C4-2B (cell line): ENCODE measurements at regions not wholly inside any gene's neighbourhood (a gene's known extent, or its start where the extent isn't known, plus 50 kb on each side); places are given as distances from the start of the nearest gene placed in this dataset.
A peak's percentile ranks its signal among the peaks of the same experiment; 100 is the strongest.

Experiments
- H3K27ac ChIP-seq: fragments of 450-650 bp; 2 replicates; pipeline ENCODE4 v1.5.1; 2017
- ZFX ChIP-seq: fragments of 450-650 bp; IDR thresholded peaks from 2 replicates; pipeline ENCODE4 v1.6.1; 2017
- TF ChIP-seq, protein P1 (sequence below): fragments of 450-650 bp; conservative IDR thresholded peaks from 2 replicates; pipeline ENCODE4 v1.5.1; 2017; ENCODE audit warnings: mild to moderate bottlenecking

DNA sequence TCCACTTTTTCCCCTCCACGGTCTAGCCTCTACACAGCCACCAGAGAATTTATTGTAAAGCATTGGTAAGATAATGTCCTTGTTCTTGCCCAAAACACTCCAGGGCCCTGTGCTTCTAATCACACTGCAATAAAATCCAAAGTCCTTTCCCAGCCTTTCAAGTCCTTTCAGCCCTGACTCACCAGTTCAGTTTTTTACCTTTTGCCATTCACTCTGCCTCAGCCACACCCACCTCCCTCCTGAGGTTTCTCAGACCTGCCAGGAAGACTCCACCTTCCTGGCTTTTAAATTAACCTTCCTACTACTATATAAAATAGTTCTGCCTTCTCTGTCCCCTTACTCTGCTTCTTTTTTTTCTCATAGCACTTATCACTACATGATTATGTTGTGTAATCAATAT lies 91.0 kb upstream of the ARHGAP32 start:
- no peak for TF ChIP-seq ZFX
- TF ChIP-seq, protein P1, sequence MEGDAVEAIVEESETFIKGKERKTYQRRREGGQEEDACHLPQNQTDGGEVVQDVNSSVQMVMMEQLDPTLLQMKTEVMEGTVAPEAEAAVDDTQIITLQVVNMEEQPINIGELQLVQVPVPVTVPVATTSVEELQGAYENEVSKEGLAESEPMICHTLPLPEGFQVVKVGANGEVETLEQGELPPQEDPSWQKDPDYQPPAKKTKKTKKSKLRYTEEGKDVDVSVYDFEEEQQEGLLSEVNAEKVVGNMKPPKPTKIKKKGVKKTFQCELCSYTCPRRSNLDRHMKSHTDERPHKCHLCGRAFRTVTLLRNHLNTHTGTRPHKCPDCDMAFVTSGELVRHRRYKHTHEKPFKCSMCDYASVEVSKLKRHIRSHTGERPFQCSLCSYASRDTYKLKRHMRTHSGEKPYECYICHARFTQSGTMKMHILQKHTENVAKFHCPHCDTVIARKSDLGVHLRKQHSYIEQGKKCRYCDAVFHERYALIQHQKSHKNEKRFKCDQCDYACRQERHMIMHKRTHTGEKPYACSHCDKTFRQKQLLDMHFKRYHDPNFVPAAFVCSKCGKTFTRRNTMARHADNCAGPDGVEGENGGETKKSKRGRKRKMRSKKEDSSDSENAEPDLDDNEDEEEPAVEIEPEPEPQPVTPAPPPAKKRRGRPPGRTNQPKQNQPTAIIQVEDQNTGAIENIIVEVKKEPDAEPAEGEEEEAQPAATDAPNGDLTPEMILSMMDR, result no peak
- H3K27ac ChIP-seq, result no peak overlapping the region

DNA sequence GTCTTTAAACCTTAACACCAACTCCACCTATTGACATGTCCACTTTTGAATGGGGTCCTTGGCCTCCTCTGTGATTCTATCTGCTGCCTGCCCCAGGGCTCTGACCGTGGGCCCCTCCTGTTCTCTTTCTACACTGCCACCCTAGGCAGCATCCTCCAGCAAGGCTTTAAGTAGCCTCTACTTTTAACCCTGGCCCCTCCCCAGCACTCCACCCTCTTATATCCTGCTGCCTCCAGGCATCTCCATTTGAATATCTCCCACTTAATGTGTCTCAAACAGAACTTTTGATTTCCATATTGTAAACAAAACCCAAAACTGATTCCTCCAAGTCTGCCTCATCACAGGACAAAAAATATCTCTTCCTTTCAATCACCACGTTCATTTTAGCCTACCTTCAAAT lies 90.5 kb upstream of the ARHGAP32 start:
- no peak for TF ChIP-seq ZFX
- TF ChIP-seq, protein P1, result no peak
- no peak overlapping the region for H3K27ac ChIP-seq

DNA sequence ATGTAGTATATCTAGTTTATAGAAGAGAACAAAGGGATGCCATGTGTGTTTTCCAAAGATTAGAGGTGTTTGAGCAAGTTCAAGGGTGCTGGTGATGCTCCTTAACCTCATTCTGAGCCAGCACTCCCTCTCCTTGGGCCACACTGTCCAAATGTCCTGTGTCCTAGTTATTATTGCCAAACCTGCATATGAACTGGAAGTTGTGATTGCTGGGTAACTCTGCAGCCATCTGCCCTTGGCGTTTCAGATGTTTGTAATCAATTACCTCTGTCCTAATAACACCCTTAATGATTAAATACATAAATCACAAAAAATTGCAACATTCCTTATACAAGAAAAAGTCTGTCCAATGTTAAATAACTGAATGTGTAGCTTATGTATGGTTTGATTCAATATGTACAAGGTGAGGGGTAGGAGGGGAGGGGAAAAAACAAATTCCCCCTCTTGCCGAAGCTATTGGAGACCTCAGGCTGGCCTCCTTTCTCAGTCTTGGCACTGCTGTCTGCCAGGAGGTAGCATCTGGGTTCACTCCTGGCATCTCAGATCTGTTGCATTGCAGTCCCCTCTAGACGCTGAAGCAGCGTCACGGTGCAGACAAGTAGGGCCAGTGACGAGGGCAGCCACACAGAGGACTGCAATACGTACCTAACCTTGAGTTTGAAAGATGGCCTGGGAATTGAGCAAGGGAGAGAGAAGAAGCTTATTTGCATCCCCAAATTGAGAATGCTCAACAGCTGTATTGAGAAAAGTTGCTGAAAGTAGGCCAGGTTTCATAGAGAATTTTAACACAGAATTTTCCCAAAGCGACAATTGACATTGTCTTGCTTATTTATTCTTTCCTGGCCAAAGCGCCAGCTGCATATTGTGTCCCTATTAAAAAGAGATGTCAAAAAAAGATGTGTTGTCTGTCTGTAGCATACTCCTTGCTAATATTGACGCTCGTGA lies 89.6 kb upstream of the ARHGAP32 start:
- TF ChIP-seq ZFX, result no peak
- TF ChIP-seq, protein P1, result no peak
- no peak overlapping the region for H3K27ac ChIP-seq

DNA sequence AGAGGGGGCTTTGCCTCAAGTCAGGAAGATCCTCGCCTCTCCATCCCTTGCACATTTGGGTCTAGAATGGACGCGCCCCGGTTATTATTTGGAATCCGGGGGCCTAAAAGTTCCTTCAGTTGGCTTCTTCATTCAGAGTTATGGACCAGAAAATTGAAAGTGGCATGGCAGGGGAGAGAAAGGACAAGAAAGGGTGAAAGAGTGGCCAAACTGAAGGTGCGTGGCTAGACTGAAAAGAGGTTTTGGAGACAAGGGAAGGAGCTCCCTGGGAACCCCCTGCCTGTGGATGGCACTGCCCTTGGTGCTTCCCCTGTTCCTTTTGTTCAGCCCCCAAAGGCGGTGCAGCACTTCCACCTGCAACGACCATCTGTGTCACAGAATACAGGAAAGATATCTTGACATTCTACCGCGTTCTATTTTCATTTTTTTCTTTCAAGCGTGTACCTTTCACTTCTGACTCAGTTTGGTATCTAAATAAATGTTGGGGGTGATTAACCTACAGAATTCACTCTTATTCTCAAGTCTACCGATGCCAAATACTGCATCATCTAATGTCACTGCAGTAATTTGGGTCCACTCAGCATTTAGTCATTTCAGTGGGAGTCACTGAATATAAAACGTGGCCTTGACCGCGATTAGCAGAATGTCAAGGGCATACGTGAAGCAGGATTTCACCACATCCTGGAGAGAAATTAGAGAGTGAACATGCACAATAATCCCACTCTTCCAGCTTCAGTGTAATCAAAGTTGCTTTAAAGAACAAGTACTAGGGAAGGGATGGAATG lies 88.1 kb upstream of the ARHGAP32 start:
- no peak for TF ChIP-seq ZFX
- TF ChIP-seq, protein P1, result no peak
- H3K27ac ChIP-seq, result peak overlapping the region; percentile 59

DNA sequence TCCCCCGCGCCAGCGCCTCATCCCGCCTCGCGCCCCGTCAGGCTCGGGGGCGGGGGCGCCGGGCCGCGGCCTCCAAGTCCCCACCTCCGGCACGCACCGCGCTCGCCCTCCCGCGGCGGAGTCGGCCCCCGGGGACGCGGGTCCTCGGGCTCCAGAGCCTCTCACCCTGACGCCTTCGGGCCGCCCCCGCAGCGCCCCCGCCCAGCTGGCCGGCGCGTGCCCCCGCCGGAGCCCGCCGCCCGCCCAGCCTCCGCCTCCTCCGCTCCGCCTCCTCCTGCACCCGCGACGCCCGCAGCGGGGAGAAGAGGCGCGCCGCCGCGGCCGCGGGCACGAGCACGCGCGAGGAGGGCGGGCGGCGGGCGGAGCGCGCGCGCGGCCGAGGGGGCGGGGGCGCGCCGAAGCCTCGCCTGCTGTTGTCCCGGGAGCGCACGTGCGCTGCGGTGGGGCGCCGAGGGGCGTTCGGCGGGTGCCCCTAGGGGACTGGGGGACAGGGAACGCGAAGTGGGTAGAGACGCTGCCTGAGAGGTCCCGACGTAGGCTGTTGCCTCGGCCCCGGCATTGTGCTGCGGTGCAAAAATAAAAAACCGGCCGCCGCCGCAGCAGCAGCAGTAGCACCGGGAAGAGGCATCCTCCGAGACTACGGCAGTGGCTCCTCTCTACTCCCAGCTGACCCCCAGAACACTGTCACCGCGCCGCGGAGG lies 87.4 kb upstream of the ARHGAP32 start:
- TF ChIP-seq, protein P1, result 0 out of 2 replicates have a peak, but pooled peaks have one; percentile 3
- TF ChIP-seq ZFX, result no peak

DNA sequence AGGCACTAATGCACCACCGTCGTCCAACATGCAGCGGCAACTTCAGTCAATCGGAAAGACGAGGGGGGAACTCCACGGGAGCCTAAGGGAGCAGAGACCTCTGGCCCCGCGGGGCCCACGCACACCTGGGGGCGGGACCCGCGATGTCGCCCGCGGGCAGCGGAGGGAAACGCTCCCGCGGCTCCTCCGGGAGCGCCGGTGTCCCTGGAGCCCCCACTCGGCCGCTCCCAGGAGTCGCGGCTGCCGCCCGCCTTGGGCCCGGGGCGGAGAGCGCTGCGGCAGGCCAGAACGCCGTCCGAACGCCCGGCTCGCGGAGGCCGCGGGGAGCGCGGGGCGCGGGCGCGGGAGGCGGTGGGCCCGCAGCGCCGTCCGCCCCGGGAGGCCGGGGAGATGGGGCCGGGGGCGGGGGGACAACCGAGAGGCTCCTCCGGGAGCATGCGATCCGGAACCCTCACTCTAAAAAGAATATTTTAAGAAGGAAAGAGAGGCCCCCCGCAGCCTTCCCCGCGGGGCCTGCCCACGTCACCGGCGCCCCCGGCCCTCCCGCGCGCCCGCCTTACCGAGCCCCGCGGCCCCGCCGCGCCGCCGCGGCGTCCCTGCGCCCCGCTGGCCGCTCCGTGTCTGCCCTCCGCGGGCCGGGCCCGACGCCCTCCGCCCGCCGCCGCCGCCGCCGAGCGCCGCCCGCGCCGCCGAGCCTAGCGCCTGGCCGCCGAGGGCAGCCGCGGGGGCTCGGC lies 86.6 kb upstream of the ARHGAP32 start:
- TF ChIP-seq ZFX, result peak; percentile 55; the same call in 1 of the 2 replicates
- TF ChIP-seq, protein P1, result peak; percentile 29
- peak overlapping the region; percentile 59 for H3K27ac ChIP-seq

More for the DNA sequence above, 87.4 kb upstream of the ARHGAP32 start:
- peak overlapping the region; percentile 59 for H3K27ac ChIP-seq
